Activated CD4-positive, alpha-beta T cell treated with anti-CD3 and anti-CD28 coated beads for 1 hour (primary cell): ENCODE measurements at regions not wholly inside any gene's neighbourhood (a gene's known extent, or its start where the extent isn't known, plus 50 kb on each side); places are given as distances from the start of the nearest gene placed in this dataset.

ENCODE experiments used
- DNase-seq: peaks from one replicate; pipeline ENCODE4 v3.0.0-alpha.2; 2020

DNA sequence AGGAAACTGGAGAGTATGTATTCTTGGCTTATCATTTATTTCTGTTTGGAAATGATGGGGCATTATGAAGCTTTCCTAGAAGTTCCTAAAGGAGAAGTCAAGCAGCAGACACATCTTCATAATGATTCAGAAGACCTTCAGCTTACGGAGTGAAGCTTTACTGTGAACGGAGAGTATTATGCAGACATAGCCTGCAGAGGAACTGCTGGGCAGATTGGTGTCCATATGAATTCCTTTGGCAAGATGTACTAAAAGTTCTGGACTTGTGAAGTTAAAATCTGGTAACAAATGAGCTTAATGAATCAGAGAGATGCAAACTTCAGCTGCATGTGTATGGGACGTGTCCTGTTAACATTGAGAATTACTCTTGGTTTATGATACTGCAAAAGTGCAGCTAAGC is 60.1 kb downstream of the NABP1 start:
- no peak for DNase-seq

GRCh38 chr2:191738667-191739066 is 60.7 kb downstream of the NABP1 start:
- no peak for DNase-seq

DNA sequence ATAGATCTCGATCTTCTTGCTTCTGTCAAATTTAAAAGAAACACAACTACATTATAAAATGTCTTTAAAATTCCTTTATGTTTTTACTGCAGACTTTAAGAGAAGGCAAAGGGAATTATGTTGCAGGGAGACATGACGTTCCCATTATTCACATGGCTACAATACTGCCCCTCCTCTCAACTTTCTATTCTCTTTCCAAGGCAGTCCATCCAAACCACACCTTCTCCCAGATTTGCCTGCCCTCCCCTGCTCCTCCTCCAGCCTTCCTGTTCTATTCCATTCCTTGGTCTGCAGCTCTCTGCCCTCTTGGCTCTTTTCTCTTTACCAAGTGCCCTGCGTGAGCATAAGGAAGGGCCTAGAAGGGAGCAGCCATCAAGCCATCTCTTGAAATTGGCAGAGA is 61.3 kb downstream of the NABP1 start:
- no peak for DNase-seq

GRCh38 chr2:191740016-191740419 is 62.1 kb downstream of the NABP1 start:
- DNase-seq = no peak

GRCh38 chr2:191740759-191741158 is 62.8 kb downstream of the NABP1 start:
- DNase-seq = no peak

DNA sequence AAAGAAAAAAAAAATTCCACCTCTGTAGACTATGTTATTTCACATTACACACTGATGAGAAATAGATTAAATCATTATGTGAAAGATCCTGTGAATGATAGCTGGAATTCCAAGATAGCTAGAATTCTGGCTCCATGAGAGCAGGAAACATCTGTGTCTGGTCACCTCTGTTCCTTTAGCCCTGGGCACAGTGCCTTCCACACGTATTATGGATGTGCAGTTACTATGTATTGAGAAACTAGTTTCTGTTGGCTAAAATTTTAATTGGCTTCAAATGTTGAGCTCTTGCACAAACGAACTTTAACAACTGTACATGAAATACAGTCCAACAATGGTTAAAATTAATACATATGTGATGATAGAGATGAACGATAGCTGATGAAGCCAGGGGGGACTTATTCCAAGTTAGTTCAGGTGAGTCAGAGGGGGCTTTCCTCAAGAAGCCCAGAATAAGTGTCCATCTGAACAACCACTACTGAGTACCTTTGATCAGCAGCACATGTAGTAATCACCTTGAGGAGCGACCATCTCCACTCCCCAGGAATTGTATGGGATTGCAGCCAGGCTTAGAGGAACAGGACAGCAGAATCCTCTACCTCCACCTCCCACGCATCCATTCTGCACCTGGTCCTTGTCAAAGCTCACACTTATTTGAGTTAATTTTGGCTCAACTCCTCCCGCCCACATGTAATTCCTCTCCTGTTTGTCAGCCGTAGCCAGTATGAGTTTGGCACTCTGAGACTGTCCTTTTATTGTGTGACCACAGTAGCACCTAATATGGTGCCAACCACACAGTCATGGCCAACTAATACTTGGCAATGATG is 68.6 kb downstream of the NABP1 start:
- no peak for DNase-seq

DNA sequence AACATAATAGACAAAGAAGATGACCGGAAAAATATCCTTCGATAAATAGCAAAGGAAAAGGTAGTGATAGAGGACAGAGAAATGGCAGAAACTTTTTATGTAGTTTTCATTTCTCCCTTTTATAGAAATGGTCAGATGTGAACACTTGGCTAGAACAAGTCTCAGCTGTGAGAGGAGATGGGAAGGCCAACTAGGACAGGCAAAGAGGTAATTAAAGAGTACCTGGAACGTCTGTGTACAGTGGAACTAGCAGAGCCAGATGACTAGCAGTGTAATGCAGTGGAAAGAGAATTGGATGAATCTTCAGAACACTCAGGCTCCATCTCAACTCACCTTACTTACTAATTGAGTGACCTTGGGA is 69.2 kb downstream of the NABP1 start:
- no peak for DNase-seq

GRCh38 chr2:191748059-191748461 is 70.1 kb downstream of the NABP1 start:
- no peak for DNase-seq

DNA sequence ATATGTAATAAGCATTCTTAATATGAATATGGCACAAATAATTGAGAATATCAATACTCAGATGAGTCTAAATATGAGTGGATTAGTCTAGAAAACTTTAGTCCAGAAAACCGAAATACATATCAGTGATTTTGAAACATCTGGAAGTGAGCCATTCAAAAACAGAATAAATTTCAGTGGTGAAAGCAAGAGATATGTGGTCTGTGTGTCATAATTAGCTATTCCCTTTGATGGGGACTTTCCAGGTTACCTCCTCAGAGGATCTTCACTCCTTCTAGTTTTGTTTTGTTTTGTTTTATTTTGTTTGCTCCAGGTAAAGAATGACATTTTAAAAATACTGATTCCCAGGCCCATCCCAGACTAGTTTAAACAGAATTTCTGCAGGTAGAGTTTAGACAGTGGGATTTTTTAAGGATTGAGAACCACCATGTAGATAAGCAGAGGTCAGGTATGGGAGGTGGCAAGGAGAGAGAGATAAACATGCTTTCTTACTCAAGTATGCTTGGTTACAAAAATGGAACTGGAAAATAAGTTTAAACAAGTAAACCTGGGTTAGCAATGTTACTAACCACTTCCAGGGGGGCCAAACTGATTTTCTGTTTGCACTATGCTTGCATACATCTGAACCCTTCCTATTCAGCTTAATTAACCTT is 70.7 kb downstream of the NABP1 start:
- no peak for DNase-seq

DNA sequence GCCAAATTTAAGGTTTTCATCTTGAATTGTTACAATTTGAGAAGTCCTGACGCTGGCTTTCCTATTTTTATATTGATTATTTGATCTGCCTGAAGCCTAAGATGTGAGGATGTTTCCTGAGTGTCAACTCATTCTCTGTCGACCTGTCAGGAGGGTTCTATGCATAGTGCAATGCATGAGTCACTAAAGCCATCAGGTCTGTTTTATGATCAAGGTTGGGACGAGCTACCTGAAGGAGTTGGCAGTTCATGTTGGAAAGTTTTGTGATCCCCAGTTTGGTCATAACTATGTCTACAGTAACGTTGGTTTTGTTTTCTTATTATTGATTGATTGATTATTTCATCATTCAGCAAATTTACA is 71.2 kb downstream of the NABP1 start:
- DNase-seq = no peak

GRCh38 chr2:191754103-191754502 is 76.2 kb downstream of the NABP1 start:
- DNase-seq = no peak

DNA sequence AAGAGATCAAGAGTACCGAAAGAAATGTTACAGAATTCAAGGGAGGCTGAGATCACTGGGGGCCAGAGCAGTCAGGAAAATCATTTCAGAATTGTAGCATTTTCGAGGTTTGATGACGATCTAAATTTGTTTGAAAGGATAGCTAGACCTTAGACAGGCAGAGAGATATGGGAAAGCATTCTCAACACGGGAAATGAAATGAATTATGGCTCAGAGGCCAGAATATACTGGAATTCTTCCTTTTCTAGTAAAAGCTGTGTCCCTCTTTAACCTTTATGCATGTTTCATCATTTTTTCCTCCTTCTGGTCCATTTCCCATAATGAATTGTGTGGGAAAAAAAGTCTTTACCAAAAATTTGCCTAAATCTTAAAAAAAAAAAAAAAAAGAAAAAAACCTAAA is 78.8 kb downstream of the NABP1 start:
- no peak for DNase-seq

DNA sequence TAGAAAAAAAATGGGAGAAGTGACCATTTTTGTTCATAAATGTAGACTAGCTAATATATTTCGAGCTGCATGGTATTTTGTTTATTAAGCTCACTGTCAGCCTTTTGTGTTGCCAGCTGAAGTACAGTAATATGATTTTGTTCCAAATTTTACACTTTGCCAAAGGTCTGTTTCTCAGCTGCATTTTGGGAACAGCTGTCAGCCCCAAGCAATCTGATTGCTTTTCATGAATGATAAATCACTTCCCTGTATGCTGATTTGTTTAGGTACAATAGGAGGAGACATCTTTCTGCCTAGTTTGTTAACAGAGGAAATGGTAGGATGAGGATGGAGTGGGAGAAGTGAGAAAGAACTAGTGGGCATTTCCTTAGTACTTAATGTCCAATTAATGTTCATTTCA is 79.3 kb downstream of the NABP1 start:
- DNase-seq = no peak

DNA sequence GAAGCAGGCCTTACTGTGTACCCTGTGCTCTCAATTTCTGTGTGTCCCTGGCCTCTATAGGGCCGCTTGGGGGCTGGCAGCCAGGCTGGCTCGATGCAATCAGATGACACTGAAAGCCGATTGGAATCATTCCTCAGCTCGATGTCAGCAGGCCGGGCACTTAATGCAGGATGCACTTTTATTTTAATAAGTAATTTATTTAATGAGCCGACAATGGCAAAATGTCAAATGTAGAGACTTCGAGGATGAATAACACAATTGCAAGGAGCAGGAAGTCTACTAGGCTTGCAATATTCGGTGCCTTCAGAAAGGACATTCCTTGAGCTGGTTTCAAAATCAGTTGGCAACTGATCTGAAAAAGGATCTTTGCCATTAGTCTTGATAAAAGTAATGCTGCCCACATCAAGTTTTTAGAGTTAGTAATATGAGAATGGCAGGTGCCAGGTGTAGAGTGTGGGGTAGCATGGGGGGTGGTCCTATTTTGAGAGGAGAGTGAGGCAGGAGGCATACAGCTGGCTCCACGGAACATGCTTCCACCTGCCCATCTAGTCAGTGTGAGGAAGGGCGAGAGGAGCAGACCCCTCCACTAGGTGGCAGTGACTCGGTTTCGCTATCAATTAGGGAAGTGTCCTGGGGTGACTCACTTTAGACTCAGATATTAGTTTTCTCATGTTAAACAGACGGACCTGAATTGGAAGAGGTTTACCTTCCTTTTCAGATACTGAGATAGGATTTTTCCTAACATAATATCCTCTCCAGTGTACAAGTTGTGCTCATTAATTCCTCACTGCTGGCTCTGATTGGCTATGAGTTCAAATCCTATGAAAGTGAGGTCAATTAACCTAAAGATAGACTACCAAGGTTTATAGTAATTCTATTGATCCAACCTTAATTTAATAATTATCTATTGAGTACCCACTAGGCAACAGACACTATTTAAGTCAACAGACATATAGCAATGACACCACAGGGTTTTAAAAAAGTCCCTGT is 80.9 kb downstream of the NABP1 start:
- DNase-seq = peak; percentile 28

DNA sequence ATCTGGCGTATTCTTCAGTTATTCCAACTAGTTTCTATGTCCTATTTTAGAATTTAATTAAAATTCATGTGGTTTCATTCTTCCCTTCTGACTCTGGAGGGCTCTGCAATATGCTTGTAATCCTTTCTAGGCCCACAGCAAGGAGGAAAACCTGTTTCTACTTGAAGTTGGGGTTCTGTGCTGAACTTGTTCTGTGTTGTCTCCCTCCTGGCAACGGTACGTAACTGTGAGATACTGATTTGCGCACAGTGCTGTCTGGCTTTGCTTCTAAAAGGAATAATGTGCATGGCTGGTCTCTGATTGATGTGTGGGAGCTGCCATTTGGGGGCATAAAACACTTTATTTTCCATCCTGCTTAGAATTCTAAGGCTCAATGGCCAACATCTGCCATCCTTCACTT is 81.7 kb downstream of the NABP1 start:
- DNase-seq = no peak

- DNase-seq = no peak
Measured at GRCh38 chr2:191760655-191761262, 82.8 kb downstream of the NABP1 start.

DNA sequence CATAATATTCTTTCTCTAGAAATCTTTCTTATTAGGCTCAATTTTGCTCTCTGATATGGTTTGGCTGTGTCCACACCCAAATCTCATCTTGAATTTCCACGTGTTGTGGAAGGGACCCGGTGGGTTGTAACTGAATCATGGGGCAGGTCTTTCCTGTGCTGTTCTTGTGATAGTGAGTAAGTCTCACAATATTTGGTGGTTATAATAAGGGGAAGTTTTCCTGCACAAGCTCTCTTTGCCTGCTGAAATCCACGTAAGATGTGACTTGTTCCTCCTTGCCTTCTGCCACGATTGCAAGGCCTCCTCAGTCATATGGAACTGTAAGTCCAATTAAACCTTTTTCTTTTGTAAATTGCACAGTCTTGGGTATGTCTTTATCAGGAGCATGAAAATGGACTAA is 73.8 kb downstream of the CAVIN2 start:
- DNase-seq = no peak

DNA sequence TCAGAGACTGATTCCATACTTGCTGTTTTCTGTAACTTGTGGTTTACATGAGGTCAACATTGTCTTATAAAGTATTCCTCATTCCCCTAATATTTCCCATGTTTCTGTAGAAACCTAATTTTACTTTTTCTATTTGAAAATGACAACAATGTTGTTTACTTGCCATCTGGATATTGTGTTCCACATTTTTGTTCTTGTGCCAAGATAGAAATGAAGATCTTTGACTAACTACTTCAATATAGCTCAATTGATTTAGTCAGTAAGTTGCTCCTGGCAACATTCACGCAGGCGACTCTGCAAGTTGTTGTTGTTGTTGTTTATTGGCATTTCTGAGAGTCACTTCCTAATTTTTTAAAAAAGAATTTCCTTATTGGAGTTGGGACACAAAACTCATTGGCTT is 69.5 kb downstream of the CAVIN2 start:
- DNase-seq = no peak

DNA sequence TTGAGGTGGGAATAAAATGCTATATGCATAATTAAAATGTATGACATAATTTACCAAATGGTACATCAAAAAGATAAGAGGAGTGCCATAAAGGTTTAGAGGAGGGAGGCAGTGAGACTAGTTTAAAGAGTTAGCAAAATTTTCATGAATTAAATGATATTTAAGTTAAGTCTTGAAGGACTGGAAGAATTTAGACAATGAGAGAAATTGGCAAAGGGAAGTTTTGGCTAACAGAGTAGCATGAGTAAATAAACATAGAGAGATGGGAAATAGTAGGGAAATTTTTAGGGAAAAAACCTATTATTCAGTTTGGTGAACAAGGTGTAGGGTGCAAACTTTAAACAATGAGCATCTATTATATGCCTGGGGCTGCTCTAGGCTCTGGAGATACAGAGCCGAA is 68.8 kb downstream of the CAVIN2 start:
- DNase-seq = no peak

DNA sequence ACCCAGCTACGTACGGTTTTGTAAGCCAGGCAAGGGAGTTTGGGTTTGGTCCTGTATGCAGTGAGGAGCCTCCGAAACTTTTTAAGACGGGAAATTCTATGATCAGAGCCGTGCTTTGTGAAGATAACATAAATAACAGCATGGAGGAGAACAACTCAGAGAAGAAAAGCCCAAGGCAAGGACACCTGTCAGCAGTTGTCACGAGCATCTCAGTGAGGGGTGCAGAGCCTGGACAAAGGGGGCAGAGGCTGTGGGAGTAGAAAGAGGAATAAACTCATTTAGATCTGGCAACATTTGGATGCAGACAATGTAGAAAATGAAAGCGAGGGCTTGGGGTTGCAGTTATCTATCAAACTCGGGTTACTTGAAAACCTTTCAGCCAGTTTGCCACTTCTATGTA is 64.5 kb downstream of the CAVIN2 start:
- no peak for DNase-seq

GRCh38 chr2:191783416-191783815 is 63.5 kb downstream of the CAVIN2 start:
- DNase-seq = no peak
